HEK293 (cell line): ENCODE measurements at regions not wholly inside any gene's neighbourhood (a gene's known extent, or its start where the extent isn't known, plus 50 kb on each side); places are given as distances from the start of the nearest gene placed in this dataset.

Experiments
- CTCF ChIA-PET: fragments of 350-600 bp; formaldehyde crosslinking; extraction: SDS; loops from one replicate; lab custom pipeline; 2021; ENCODE audit warnings: antibody characterized with exemption; lab: Yijun Ruan, JAX
- POLR2A ChIA-PET: fragments of 300-600 bp; formaldehyde crosslinking; extraction: SDS; loops from one replicate; lab custom pipeline; 2020; ENCODE audit warnings: antibody characterized with exemption, inconsistent platforms; lab: Yijun Ruan, JAX
- H3K27ac ChIP-seq: fragments of 200-500 bp; sonication (Bioruptor generic); 2 replicates; pipeline ENCODE4 v1.5.1; 2014; ENCODE audit warnings: low read depth, low read length, control low read depth, inconsistent platforms; ENCODE audit errors: extremely low read depth
- H3K36me3 ChIP-seq, 2 experiments: fragments of 200-500 bp in 1 of 2; sonication (Bioruptor generic) in 1 of 2; 1 replicate in 1 of 2; 2 replicates in 1 of 2; pipeline ENCODE4 v1.5.1; 2014 to 2017; ENCODE audit warnings: inconsistent platforms in 2 of 2, low read length in 2 of 2; ENCODE audit not compliant: control insufficient read depth in 2 of 2, insufficient read depth in 1 of 2
- H3K4me1 ChIP-seq: fragments of 200-500 bp; sonication (Bioruptor generic); 2 replicates; pipeline ENCODE4 v1.5.1; 2014; ENCODE audit warnings: mild to moderate bottlenecking, low read length, inconsistent platforms; ENCODE audit not compliant: control insufficient read depth, insufficient read depth
- H3K4me3 ChIP-seq: 2 replicates; pipeline ENCODE4 v1.5.1; 2011; ENCODE audit warnings: low read depth, mild to moderate bottlenecking, control low read depth, low read length, moderate library complexity
- H3K9me3 ChIP-seq: fragments of 200-500 bp; sonication (Bioruptor generic); 2 replicates; pipeline ENCODE4 v1.5.1; 2014; ENCODE audit warnings: low read depth, low read length, inconsistent platforms; ENCODE audit not compliant: control insufficient read depth, insufficient read depth
- AEBP2 ChIP-seq: fragments of 450-650 bp; formaldehyde crosslinking; IDR thresholded peaks from 2 replicates; pipeline ENCODE4 v1.5.1; 2016; ENCODE audit warnings: missing biosample characterization, missing genetic modification characterization, borderline replicate concordance
- GLIS1 ChIP-seq: fragments of 450-650 bp; formaldehyde crosslinking; IDR thresholded peaks from 2 replicates; pipeline ENCODE4 v1.5.1; 2016; ENCODE audit warnings: missing biosample characterization, missing genetic modification characterization
- MZF1 ChIP-seq: fragments of 450-650 bp; formaldehyde crosslinking; IDR thresholded peaks from 2 replicates; pipeline ENCODE4 v1.5.1; 2017; ENCODE audit warnings: missing biosample characterization, missing genetic modification characterization, borderline replicate concordance
- WT1 ChIP-seq: fragments of 450-650 bp; formaldehyde crosslinking; IDR thresholded peaks from 2 replicates; pipeline ENCODE4 v1.5.1; 2016; ENCODE audit warnings: missing biosample characterization, missing genetic modification characterization
- ZBTB17 ChIP-seq: fragments of 450-650 bp; formaldehyde crosslinking; IDR thresholded peaks from 2 replicates; pipeline ENCODE4 v1.5.1; 2016; ENCODE audit warnings: missing biosample characterization, missing genetic modification characterization
- ZBTB7A ChIP-seq: fragments of 450-650 bp; formaldehyde crosslinking; IDR thresholded peaks from 2 replicates; pipeline ENCODE4 v1.5.1; 2016; ENCODE audit warnings: low read depth, missing biosample characterization, missing genetic modification characterization
- ZFHX2 ChIP-seq: fragments of 450-650 bp; formaldehyde crosslinking; conservative IDR thresholded peaks from 2 replicates; pipeline ENCODE4 v1.5.1; 2016; ENCODE audit warnings: missing biosample characterization, missing genetic modification characterization
- ZIC2 ChIP-seq: fragments of 450-650 bp; formaldehyde crosslinking; IDR thresholded peaks from 2 replicates; pipeline ENCODE4 v1.5.1; 2016; ENCODE audit warnings: missing biosample characterization, missing genetic modification characterization
- ZNF114 ChIP-seq: fragments of 450-650 bp; formaldehyde crosslinking; IDR thresholded peaks from 2 replicates; pipeline ENCODE4 v1.5.0; 2017; ENCODE audit warnings: missing biosample characterization, missing genetic modification characterization
- ZNF133 ChIP-seq: fragments of 450-650 bp; formaldehyde crosslinking; IDR thresholded peaks from 2 replicates; pipeline ENCODE4 v1.5.1; 2016; ENCODE audit warnings: missing biosample characterization, missing genetic modification characterization
- ZNF175 ChIP-seq: fragments of 450-650 bp; formaldehyde crosslinking; IDR thresholded peaks from 2 replicates; pipeline ENCODE4 v1.5.1; 2016; ENCODE audit warnings: missing biosample characterization, missing genetic modification characterization
- ZNF202 ChIP-seq: fragments of 450-650 bp; formaldehyde crosslinking; IDR thresholded peaks from 2 replicates; pipeline ENCODE4 v1.5.1; 2016; ENCODE audit warnings: missing biosample characterization, missing genetic modification characterization, borderline replicate concordance
- ZNF211 ChIP-seq: fragments of 450-650 bp; formaldehyde crosslinking; IDR thresholded peaks from 2 replicates; pipeline ENCODE4 v1.5.1; 2016; ENCODE audit warnings: low read depth, missing biosample characterization, missing genetic modification characterization
- ZNF624 ChIP-seq: fragments of 450-650 bp; formaldehyde crosslinking; IDR thresholded peaks from 2 replicates; pipeline ENCODE4 v1.5.1; 2017; ENCODE audit warnings: missing biosample characterization, missing genetic modification characterization
- ZNF776 ChIP-seq: fragments of 450-650 bp; formaldehyde crosslinking; IDR thresholded peaks from 2 replicates; pipeline ENCODE4 v1.5.0; 2017; ENCODE audit warnings: missing biosample characterization, missing genetic modification characterization, borderline replicate concordance
- ZNF785 ChIP-seq: fragments of 450-650 bp; formaldehyde crosslinking; IDR thresholded peaks from 2 replicates; pipeline ENCODE4 v1.5.1; 2016; ENCODE audit warnings: missing biosample characterization, missing genetic modification characterization
- TF ChIP-seq, protein P1 (sequence below): fragments of 450-650 bp; formaldehyde crosslinking; IDR thresholded peaks from 2 replicates; pipeline ENCODE4 v1.5.1; 2016; ENCODE audit warnings: missing biosample characterization, missing genetic modification characterization
- TF ChIP-seq, protein P2 (sequence below): fragments of 450-650 bp; formaldehyde crosslinking; IDR thresholded peaks from 2 replicates; pipeline ENCODE4 v1.5.1; 2016; ENCODE audit warnings: missing biosample characterization, missing genetic modification characterization
- TF ChIP-seq, protein P3 (sequence below): fragments of 450-650 bp; formaldehyde crosslinking; IDR thresholded peaks from 2 replicates; pipeline ENCODE4 v1.5.1; 2016; ENCODE audit warnings: missing biosample characterization, missing genetic modification characterization
- TF ChIP-seq, protein P4 (sequence below): fragments of 450-650 bp; formaldehyde crosslinking; IDR thresholded peaks from 2 replicates; pipeline ENCODE4 v1.5.1; 2017; ENCODE audit warnings: missing biosample characterization, missing genetic modification characterization
- TF ChIP-seq, protein P5 (sequence below): fragments of 450-650 bp; formaldehyde crosslinking; IDR thresholded peaks from 2 replicates; pipeline ENCODE4 v1.5.1; 2016; ENCODE audit warnings: missing biosample characterization, missing genetic modification characterization
- TF ChIP-seq, protein P6 (sequence below): fragments of 450-650 bp; formaldehyde crosslinking; IDR thresholded peaks from 2 replicates; pipeline ENCODE4 v1.5.1; 2017; ENCODE audit warnings: missing biosample characterization, missing genetic modification characterization
- TF ChIP-seq, protein P7 (sequence below): fragments of 450-650 bp; formaldehyde crosslinking; IDR thresholded peaks from 2 replicates; pipeline ENCODE4; 2016; ENCODE audit warnings: missing biosample characterization, missing genetic modification characterization

DNA sequence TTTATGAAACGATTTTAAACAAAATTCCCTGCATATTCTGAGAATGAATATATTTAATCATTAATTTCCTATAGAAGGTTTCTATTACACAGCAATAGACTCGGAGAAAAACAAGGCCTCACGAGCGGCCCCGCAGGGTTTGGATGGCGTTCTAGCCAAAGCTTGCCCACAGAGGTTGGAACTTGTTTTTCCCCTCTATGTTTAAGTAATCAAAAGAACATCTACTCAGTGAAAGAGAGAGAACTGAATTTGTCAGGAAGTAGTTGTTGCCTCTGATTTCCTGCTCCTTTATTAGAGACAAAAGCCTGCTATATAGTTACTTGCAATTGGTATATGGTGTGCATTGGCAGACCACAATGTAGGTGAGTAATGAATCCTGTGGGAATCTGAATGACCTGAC lies 82.1 kb upstream of the HEY2 start (continued):
- TF ChIP-seq, protein P1, sequence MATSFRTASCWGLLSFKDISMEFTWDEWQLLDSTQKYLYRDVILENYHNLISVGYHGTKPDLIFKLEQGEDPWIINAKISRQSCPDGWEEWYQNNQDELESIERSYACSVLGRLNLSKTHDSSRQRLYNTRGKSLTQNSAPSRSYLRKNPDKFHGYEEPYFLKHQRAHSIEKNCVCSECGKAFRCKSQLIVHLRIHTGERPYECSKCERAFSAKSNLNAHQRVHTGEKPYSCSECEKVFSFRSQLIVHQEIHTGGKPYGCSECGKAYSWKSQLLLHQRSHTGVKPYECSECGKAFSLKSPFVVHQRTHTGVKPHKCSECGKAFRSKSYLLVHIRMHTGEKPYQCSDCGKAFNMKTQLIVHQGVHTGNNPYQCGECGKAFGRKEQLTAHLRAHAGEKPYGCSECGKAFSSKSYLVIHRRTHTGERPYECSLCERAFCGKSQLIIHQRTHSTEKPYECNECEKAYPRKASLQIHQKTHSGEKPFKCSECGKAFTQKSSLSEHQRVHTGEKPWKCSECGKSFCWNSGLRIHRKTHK: no peak
- TF ChIP-seq ZNF114 (no peak), ZNF776 (tag by site-specific recombination) (no peak), ZNF624 (tag by site-specific recombination) (no peak), ZNF133 (tag by site-specific recombination) (no peak), AEBP2 (tag by site-specific recombination) (no peak), ZBTB7A (tag by site-specific recombination) (no peak), ZNF785 (tag by site-specific recombination) (no peak), ZFHX2 (tag by site-specific recombination) (no peak), GLIS1 (tag by site-specific recombination) (no peak)
- TF ChIP-seq, protein P2, sequence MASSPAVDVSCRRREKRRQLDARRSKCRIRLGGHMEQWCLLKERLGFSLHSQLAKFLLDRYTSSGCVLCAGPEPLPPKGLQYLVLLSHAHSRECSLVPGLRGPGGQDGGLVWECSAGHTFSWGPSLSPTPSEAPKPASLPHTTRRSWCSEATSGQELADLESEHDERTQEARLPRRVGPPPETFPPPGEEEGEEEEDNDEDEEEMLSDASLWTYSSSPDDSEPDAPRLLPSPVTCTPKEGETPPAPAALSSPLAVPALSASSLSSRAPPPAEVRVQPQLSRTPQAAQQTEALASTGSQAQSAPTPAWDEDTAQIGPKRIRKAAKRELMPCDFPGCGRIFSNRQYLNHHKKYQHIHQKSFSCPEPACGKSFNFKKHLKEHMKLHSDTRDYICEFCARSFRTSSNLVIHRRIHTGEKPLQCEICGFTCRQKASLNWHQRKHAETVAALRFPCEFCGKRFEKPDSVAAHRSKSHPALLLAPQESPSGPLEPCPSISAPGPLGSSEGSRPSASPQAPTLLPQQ: no peak
- TF ChIP-seq, protein P3, sequence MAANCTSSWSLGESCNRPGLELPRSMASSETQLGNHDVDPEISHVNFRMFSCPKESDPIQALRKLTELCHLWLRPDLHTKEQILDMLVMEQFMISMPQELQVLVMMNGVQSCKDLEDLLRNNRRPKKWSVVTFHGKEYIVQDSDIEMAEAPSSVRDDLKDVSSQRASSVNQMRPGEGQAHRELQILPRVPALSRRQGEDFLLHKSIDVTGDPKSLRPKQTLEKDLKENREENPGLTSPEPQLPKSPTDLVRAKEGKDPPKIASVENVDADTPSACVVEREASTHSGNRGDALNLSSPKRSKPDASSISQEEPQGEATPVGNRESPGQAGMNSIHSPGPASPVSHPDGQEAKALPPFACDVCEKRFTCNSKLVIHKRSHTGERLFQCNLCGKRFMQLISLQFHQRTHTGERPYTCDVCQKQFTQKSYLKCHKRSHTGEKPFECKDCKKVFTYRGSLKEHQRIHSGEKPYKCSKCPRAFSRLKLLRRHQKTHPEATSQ (tag by site-specific recombination): no peak
- TF ChIP-seq, protein P4, sequence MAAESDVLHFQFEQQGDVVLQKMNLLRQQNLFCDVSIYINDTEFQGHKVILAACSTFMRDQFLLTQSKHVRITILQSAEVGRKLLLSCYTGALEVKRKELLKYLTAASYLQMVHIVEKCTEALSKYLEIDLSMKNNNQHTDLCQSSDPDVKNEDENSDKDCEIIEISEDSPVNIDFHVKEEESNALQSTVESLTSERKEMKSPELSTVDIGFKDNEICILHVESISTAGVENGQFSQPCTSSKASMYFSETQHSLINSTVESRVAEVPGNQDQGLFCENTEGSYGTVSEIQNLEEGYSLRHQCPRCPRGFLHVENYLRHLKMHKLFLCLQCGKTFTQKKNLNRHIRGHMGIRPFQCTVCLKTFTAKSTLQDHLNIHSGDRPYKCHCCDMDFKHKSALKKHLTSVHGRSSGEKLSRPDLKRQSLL (tag by site-specific recombination): no peak
- TF ChIP-seq, all 188 proteins: peak for 0

DNA sequence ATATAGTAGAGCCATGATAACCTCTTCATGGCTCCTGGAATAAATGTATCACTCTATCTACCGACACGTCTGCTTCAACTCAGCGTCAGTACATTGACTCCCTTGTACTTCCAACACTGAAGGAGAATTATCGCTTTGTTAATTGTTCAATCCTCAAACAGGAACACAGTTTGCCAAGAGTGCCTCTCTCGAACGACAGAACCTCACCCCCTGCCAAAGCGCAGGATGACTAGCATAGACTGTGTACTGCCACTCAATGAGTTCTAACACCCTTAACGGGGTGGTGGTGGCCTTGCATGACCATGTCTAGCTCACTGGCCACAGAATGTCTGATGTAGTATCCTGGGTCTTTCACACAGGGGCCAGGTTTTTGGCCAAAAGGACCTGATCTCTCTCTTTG lies 81.4 kb upstream of the HEY2 start:
- H3K9me3 ChIP-seq: no peaks in the 10 kb centered on the region
- ChIA-PET POLR2A (no interaction called here), CTCF (no interaction called here)
- no peak overlapping the region for H3K4me3 ChIP-seq
- no peaks in the 10 kb centered on the region for H3K4me1 ChIP-seq
- no peak overlapping the region for H3K27ac ChIP-seq
- H3K36me3 ChIP-seq: no peaks in the 10 kb centered on the region
- TF ChIP-seq, protein P5, sequence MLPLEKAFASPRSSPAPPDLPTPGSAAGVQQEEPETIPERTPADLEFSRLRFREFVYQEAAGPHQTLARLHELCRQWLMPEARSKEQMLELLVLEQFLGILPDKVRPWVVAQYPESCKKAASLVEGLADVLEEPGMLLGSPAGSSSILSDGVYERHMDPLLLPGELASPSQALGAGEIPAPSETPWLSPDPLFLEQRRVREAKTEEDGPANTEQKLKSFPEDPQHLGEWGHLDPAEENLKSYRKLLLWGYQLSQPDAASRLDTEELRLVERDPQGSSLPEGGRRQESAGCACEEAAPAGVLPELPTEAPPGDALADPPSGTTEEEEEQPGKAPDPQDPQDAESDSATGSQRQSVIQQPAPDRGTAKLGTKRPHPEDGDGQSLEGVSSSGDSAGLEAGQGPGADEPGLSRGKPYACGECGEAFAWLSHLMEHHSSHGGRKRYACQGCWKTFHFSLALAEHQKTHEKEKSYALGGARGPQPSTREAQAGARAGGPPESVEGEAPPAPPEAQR (tag by site-specific recombination): no peak
- TF ChIP-seq ZNF175 (tag by site-specific recombination) (no peak), WT1 (tag by site-specific recombination) (no peak), ZNF133 (tag by site-specific recombination) (no peak), ZNF211 (no peak), ZBTB17 (tag by site-specific recombination) (no peak), MZF1 (tag by site-specific recombination) (no peak), ZNF202 (no peak), ZIC2 (tag by site-specific recombination) (no peak)
- TF ChIP-seq, protein P6, sequence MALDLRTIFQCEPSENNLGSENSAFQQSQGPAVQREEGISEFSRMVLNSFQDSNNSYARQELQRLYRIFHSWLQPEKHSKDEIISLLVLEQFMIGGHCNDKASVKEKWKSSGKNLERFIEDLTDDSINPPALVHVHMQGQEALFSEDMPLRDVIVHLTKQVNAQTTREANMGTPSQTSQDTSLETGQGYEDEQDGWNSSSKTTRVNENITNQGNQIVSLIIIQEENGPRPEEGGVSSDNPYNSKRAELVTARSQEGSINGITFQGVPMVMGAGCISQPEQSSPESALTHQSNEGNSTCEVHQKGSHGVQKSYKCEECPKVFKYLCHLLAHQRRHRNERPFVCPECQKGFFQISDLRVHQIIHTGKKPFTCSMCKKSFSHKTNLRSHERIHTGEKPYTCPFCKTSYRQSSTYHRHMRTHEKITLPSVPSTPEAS (tag by site-specific recombination): no peak
- TF ChIP-seq, protein P7, sequence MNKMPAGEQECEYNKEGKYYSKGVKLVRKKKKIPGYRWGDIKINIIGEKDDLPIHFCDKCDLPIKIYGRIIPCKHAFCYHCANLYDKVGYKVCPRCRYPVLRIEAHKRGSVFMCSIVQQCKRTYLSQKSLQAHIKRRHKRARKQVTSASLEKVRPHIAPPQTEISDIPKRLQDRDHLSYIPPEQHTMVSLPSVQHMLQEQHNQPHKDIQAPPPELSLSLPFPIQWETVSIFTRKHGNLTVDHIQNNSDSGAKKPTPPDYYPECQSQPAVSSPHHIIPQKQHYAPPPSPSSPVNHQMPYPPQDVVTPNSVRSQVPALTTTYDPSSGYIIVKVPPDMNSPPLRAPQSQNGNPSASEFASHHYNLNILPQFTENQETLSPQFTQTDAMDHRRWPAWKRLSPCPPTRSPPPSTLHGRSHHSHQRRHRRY (tag by site-specific recombination): no peak
